GM23338 (cell line): ENCODE measurements at regions not wholly inside any gene's neighbourhood (a gene's known extent, or its start where the extent isn't known, plus 50 kb on each side); places are given as distances from the start of the nearest gene placed in this dataset.

ENCODE experiments used
- CREB1 ChIP-seq: fragments of 250-450 bp; sonication (Bioruptor Pico); IDR thresholded peaks from 2 replicates; pipeline ENCODE4 v1.5.0; 2020; ENCODE audit warnings: low read depth, mild to moderate bottlenecking, moderate library complexity
- ETS1 ChIP-seq: IDR thresholded peaks from 2 replicates; pipeline ENCODE4 v1.6.1; 2016; ENCODE audit warnings: antibody characterized with exemption
- EZH2 ChIP-seq: fragments of 200-600 bp; sonication (generic); IDR thresholded peaks from one replicate; pipeline ENCODE4 v1.8.0; 2017; ENCODE audit warnings: antibody characterized with exemption, mild to moderate bottlenecking, low read depth; ENCODE audit not compliant: unreplicated experiment
- EZH2phosphoT487 ChIP-seq: fragments of 200-600 bp; sonication (generic); IDR thresholded peaks from one replicate; pipeline ENCODE4 v1.8.1; 2018; ENCODE audit warnings: antibody characterized with exemption; ENCODE audit not compliant: unreplicated experiment
- JUNB ChIP-seq: IDR thresholded peaks from one replicate; pipeline ENCODE4 v1.6.1; 2016; ENCODE audit warnings: antibody characterized with exemption; ENCODE audit not compliant: unreplicated experiment
- NANOG ChIP-seq: IDR thresholded peaks from 2 replicates; pipeline ENCODE4 v1.6.1; 2016; ENCODE audit warnings: antibody characterized with exemption, borderline replicate concordance
- POLR2AphosphoS5 ChIP-seq: IDR thresholded peaks from 2 replicates; pipeline ENCODE4 v1.6.1; 2016; ENCODE audit warnings: antibody characterized with exemption, low read depth
- STAT1 ChIP-seq: IDR thresholded peaks from one replicate; pipeline ENCODE4 v1.6.1; 2016; ENCODE audit warnings: antibody characterized with exemption; ENCODE audit not compliant: unreplicated experiment
- ZNF114 ChIP-seq: fragments of 250-450 bp; sonication (Bioruptor Pico); IDR thresholded peaks from 2 replicates; pipeline ENCODE4 v1.5.0; 2020; ENCODE audit warnings: mild to moderate bottlenecking, moderate library complexity
- ZNF331 ChIP-seq: fragments of 250-450 bp; sonication (Bioruptor Pico); IDR thresholded peaks from 2 replicates; pipeline ENCODE4 v1.5.0; 2020; ENCODE audit warnings: low read depth, mild to moderate bottlenecking, moderate library complexity
- TF ChIP-seq, protein P1 (sequence below), 2 experiments: fragments of 200-600 bp in 1 of 2; sonication (generic) in 1 of 2; conservative IDR thresholded peaks; 2 replicates each; pipeline versions ENCODE4 v1.5.1 to v1.6.1; 2016 to 2017; ENCODE audit warnings: antibody characterized with exemption in 2 of 2, low read depth in 2 of 2, mild to moderate bottlenecking in 2 of 2, moderate library complexity in 1 of 2
- TF ChIP-seq, protein P2 (sequence below): IDR thresholded peaks from one replicate; pipeline ENCODE4 v1.6.1; 2018; ENCODE audit warnings: antibody characterized with exemption; ENCODE audit not compliant: unreplicated experiment

DNA sequence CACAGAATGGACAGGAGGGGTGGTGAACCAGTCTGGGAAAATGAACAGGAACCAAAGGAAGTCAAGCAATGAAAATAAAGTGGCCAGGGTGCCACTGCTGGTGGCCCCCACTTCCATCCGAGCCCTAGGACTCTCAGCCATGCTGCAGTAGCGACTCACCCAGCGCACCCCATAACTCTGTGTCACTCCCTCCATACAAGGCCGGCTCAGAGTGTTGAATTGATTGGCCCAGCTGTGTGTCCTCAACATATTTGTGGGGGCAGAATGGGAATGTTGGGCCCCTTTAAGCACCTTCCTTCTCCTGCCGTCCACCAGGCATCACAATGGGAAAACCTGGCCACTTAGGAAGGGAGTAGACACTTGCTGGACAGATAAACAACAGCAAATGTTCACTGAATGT lies 169.0 kb upstream of the SDK2 start:
- TF ChIP-seq, protein P1, sequence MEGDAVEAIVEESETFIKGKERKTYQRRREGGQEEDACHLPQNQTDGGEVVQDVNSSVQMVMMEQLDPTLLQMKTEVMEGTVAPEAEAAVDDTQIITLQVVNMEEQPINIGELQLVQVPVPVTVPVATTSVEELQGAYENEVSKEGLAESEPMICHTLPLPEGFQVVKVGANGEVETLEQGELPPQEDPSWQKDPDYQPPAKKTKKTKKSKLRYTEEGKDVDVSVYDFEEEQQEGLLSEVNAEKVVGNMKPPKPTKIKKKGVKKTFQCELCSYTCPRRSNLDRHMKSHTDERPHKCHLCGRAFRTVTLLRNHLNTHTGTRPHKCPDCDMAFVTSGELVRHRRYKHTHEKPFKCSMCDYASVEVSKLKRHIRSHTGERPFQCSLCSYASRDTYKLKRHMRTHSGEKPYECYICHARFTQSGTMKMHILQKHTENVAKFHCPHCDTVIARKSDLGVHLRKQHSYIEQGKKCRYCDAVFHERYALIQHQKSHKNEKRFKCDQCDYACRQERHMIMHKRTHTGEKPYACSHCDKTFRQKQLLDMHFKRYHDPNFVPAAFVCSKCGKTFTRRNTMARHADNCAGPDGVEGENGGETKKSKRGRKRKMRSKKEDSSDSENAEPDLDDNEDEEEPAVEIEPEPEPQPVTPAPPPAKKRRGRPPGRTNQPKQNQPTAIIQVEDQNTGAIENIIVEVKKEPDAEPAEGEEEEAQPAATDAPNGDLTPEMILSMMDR (conservative IDR thresholded peaks at IDR 0.05; ENCODE audit: low read depth in 2 of 2), result no peak
- no peak for TF ChIP-seq EZH2
- no peak for TF ChIP-seq STAT1
- TF ChIP-seq POLR2AphosphoS5, result no peak
- TF ChIP-seq, protein P2, sequence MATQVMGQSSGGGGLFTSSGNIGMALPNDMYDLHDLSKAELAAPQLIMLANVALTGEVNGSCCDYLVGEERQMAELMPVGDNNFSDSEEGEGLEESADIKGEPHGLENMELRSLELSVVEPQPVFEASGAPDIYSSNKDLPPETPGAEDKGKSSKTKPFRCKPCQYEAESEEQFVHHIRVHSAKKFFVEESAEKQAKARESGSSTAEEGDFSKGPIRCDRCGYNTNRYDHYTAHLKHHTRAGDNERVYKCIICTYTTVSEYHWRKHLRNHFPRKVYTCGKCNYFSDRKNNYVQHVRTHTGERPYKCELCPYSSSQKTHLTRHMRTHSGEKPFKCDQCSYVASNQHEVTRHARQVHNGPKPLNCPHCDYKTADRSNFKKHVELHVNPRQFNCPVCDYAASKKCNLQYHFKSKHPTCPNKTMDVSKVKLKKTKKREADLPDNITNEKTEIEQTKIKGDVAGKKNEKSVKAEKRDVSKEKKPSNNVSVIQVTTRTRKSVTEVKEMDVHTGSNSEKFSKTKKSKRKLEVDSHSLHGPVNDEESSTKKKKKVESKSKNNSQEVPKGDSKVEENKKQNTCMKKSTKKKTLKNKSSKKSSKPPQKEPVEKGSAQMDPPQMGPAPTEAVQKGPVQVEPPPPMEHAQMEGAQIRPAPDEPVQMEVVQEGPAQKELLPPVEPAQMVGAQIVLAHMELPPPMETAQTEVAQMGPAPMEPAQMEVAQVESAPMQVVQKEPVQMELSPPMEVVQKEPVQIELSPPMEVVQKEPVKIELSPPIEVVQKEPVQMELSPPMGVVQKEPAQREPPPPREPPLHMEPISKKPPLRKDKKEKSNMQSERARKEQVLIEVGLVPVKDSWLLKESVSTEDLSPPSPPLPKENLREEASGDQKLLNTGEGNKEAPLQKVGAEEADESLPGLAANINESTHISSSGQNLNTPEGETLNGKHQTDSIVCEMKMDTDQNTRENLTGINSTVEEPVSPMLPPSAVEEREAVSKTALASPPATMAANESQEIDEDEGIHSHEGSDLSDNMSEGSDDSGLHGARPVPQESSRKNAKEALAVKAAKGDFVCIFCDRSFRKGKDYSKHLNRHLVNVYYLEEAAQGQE, result no peak
- no peak for TF ChIP-seq CREB1
- no peak for TF ChIP-seq EZH2phosphoT487
- TF ChIP-seq ZNF331 (CRISPR knock-in tag), result no peak
- no peak for TF ChIP-seq JUNB
- TF ChIP-seq ETS1, result no peak
- TF ChIP-seq ZNF114 (CRISPR knock-in tag), result no peak
- TF ChIP-seq NANOG, result no peak
